AG04449 (cell line): ENCODE measurements at regions not wholly inside any gene's neighbourhood (a gene's known extent, or its start where the extent isn't known, plus 50 kb on each side); places are given as distances from the start of the nearest gene placed in this dataset.
"Not testable (repeated sequence)": the region's sequence is repeated elsewhere in the genome, so short reads cannot be mapped to it uniquely, and the experiment has no call there.

Experiments used
- CTCF ChIA-PET: fragments of 350-600 bp; formaldehyde crosslinking; extraction: SDS; loops from one replicate; lab custom pipeline; 2021; ENCODE audit warnings: antibody characterized with exemption; lab: Yijun Ruan, JAX
- POLR2A ChIA-PET: fragments of 400-600, 350-600 bp; formaldehyde crosslinking; extraction: SDS; loops from one replicate; lab custom pipeline; 2020; ENCODE audit warnings: antibody characterized with exemption, inconsistent platforms; lab: Yijun Ruan, JAX
- DNase-seq: peaks from one replicate; pipeline ENCODE4 v3.0.0-alpha.2; 2010; ENCODE audit warnings: low read depth, low spot score
- H3K4me3 ChIP-seq: 2 replicates; pipeline ENCODE4 v1.5.1; 2011; ENCODE audit warnings: low read depth, mild to moderate bottlenecking, control low read depth, low read length
- TF ChIP-seq, protein P1 (sequence below): IDR thresholded peaks from one replicate; pipeline ENCODE4 v1.5.1; 2011; ENCODE audit warnings: mild to moderate bottlenecking, moderate library complexity, low read length, control low read depth, inconsistent platforms; ENCODE audit not compliant: insufficient read depth; ENCODE audit errors: missing control alignments

GRCh38 chr12:131202592-131203378, 249.1 kb downstream of the ADGRD1 start:
- TF ChIP-seq, protein P1, sequence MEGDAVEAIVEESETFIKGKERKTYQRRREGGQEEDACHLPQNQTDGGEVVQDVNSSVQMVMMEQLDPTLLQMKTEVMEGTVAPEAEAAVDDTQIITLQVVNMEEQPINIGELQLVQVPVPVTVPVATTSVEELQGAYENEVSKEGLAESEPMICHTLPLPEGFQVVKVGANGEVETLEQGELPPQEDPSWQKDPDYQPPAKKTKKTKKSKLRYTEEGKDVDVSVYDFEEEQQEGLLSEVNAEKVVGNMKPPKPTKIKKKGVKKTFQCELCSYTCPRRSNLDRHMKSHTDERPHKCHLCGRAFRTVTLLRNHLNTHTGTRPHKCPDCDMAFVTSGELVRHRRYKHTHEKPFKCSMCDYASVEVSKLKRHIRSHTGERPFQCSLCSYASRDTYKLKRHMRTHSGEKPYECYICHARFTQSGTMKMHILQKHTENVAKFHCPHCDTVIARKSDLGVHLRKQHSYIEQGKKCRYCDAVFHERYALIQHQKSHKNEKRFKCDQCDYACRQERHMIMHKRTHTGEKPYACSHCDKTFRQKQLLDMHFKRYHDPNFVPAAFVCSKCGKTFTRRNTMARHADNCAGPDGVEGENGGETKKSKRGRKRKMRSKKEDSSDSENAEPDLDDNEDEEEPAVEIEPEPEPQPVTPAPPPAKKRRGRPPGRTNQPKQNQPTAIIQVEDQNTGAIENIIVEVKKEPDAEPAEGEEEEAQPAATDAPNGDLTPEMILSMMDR: no peak
- no peak for DNase-seq
- POLR2A ChIA-PET: no interaction called here
- CTCF ChIA-PET: no interaction called here
- no peak overlapping the region for H3K4me3 ChIP-seq

GRCh38 chr12:131203666-131204415, 250.1 kb downstream of the ADGRD1 start:
- DNase-seq: no peak
- TF ChIP-seq, protein P1: no peak
- POLR2A ChIA-PET: no interaction called here

GRCh38 chr12:131204416-131205274, 250.9 kb downstream of the ADGRD1 start:
- CTCF ChIA-PET: no interaction called here

More at GRCh38 chr12:131203666-131204415, 250.1 kb downstream of the ADGRD1 start:
- no peak overlapping the region for H3K4me3 ChIP-seq
- CTCF ChIA-PET: no interaction called here

GRCh38 chr12:131205275-131205933, 251.7 kb downstream of the ADGRD1 start:
- CTCF ChIA-PET, POLR2A ChIA-PET, H3K4me3 ChIP-seq, DNase-seq: not testable (repeated sequence)

More at GRCh38 chr12:131204416-131205274, 250.9 kb downstream of the ADGRD1 start:
- TF ChIP-seq, protein P1: no peak
- no peak overlapping the region for H3K4me3 ChIP-seq
- no peak for DNase-seq
- POLR2A ChIA-PET: no interaction called here

- DNase-seq, POLR2A ChIA-PET, H3K4me3 ChIP-seq, CTCF ChIA-PET: not testable (repeated sequence)
Observed at GRCh38 chr12:131206630-131207299, 253.1 kb downstream of the ADGRD1 start.

DNA sequence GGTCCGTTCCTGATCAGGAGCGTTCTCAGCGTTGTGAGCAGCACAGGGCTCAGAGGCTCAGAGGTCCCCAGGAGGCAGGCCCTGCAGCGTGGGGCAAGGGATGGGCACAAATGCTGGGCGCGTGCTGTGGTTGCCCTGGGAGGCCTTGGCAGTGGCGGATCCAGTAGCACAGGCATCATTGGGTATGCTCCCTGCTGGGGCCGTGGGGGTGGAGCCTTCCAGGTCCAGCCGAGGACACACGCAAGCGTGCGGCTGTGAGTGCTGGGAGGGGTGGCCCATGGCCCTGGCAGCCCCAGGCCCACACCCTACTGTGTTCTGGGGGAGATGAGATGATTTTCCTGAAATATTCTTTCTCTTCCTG, 253.6 kb downstream of the ADGRD1 start:
- POLR2A ChIA-PET, CTCF ChIA-PET, DNase-seq, H3K4me3 ChIP-seq: not testable (repeated sequence)

DNA sequence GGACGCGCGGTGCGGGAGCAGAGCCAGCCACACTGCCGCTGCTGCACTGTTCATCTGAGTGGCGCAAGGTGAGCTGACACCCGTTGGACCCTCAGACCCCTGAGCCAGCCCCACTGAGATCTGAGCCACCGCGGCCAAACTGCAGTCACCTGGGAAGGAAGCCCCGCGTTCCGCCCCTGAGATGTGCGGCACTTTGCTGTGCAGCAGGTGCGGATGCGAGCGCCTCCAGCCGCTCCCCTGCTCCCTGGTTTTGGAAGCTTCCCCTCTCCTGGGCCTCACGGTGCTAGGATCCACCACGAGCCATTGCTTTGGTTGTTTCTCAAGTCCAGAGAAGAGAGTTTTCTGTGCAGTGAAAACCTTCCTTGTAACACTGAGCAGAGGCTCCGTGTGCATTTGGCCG, 254.1 kb downstream of the ADGRD1 start:
- DNase-seq, H3K4me3 ChIP-seq, POLR2A ChIA-PET, CTCF ChIA-PET: not testable (repeated sequence)
